Globus pallidus (tissue), 1 donor: ENCODE measurements at regions not wholly inside any gene's neighbourhood (a gene's known extent, or its start where the extent isn't known, plus 50 kb on each side); places are given as distances from the start of the nearest gene placed in this dataset.
A peak's percentile ranks its signal among the peaks of the same experiment; 100 is the strongest.
"Not testable (repeated sequence)": the region's sequence is repeated elsewhere in the genome, so short reads cannot be mapped to it uniquely, and the experiment has no call there.

Experiments used
- DNase-seq: peaks from one replicate; pipeline ENCODE4 v3.0.0-alpha.2; 2015; ENCODE audit warnings: low spot score

GRCh38 chr5:60517094-60517694 is 182.8 kb downstream of the DEPDC1B start:
- no peak for DNase-seq

GRCh38 chr5:60516688-60517087 is 183.3 kb downstream of the DEPDC1B start:
- no peak for DNase-seq

GRCh38 chr5:60514152-60514551 is 185.8 kb downstream of the DEPDC1B start:
- no peak for DNase-seq

- DNase-seq = no peak
Observed at GRCh38 chr5:60512117-60512516, 187.8 kb downstream of the DEPDC1B start.

DNA sequence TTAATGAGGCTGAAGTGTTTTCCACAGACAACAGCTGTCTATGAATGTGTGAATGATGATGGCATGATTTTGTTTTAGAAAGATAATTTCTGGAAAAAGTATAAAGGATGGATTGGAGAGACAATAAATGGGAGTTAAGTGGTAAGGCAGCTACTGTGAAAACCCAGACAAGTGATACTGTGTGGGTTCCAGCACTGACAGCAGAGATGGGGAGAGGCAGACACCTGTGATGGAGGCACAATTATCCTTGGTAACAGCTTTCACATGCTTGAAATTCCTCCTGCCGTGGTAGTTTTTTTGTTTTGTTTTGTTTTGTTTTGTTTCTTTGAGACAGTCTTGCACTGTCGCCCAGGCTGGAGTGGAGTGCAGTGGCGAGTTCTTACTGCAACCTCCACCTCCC is 189.3 kb downstream of the DEPDC1B start:
- no peak for DNase-seq

GRCh38 chr5:60510049-60510448 is 189.9 kb downstream of the DEPDC1B start:
- no peak for DNase-seq

- DNase-seq = no peak
Observed at GRCh38 chr5:60509519-60509918, 190.4 kb downstream of the DEPDC1B start.

GRCh38 chr5:60507687-60508086 is 192.3 kb downstream of the DEPDC1B start:
- no peak for DNase-seq

DNA sequence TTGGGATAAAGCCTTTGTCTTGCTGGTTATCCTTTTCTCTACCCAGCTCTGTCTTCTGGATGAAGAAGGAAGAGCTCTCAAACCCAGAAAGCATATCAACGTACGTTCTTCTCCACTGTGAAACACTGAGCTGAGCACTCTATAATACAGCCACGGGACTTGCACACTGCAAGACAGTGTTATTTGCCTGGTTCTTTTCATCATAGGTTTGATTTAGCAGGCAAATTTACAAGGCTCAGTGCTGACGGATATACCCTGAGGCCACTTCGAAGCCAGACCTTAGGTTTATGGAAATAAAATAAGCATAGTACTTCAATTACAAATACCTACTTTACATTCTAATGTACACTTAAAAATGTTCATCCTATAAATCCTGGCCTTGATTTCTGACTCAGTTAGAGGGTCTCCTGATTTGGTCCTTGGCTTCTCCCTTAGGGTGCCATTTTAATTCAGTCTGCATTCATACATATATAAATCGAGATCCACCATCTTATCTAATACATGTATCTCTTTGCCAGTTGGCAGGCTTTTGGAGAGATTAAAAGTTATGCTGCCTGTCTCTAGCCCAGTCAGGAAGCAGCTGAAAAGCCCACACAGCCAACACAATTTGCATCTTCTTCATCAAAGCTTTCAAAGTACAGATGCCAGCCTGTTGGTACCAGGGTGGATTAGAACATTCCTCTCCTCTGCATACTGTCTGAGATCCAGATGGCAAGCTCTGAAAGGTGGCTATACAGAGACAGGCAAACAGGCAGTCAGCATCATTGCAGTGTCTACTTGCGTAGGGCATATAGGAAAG is 194.4 kb downstream of the DEPDC1B start:
- DNase-seq = no peak

DNA sequence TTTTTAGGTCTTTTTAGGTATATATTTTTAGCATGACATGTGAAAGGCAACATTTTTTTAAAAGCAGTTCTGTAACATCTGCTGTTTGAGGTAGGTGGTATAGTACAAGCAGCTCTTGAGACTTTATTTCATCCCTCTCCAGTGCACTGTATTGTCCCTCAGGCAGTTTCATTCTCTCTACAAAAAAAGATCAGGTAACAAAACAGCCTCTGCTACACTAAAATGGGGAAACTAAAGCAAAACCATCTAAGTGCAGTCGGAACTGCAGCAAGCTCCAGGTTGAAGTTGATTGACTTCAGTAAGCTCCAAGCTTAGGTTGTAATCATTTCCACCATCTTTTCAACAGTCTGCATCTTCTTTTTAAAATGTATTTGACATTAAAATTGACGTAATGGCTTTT is 195.6 kb downstream of the DEPDC1B start:
- no peak for DNase-seq

- no peak for DNase-seq
Observed at GRCh38 chr5:60503771-60504170, 196.2 kb downstream of the DEPDC1B start.

DNA sequence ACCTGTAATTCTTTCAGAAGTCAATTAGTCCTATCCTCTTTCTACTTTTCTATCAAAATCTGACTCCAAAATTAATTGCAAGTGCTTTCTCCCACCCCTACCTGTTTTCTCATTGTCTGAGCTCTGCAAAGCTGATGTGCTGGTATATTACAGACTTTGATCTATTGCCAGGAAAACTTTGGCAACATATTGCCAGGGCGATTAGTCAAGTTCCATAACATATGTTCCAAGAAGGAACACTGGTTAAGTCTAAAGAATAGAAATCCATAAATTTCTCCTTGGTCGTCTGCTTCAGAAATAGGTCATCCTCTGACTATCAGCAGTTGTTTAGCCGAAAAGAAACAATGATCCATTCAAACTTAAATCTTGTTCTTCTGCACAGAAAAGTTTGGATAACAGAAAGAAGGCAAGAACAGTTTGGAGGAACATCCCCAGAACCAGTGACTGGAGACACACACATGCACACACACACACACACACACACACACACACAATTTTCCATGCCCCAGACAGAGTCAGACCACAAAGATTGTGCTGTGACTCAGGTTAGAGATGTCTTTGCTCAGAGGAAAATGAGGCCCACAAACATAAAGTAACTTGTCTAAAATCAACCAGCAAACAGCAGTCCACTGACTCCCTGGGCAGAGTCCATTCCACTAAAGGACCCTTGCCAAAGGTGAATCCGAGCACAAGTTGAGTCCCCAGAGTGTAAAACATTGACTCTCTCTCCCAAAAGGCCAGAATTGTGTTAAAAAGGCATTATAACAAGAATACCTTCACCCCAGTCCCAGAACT is 202.1 kb downstream of the DEPDC1B start:
- no peak for DNase-seq

- DNase-seq = peak; percentile 91
Observed at GRCh38 chr5:60495644-60496520, 204.1 kb downstream of the DEPDC1B start.

DNA sequence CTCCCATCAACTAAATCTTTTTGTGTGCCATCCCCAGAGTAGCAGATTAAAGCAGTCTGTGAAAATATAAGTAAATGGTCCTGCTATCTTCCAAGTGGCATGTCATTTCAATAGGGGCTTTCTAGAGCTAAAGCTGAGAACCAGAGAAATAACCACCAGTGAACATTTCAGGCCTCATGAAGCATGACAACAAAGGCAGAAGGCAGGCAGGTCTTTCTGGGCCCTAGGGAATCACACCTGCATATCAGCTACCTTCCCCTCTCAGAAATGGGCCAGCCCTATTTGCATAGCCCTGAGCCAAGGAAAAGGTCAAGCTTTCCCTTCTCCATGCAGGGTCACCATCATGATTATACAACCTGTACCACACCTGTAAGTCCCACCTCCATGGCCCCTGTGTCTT is 205.3 kb downstream of the DEPDC1B start:
- DNase-seq = no peak

DNA sequence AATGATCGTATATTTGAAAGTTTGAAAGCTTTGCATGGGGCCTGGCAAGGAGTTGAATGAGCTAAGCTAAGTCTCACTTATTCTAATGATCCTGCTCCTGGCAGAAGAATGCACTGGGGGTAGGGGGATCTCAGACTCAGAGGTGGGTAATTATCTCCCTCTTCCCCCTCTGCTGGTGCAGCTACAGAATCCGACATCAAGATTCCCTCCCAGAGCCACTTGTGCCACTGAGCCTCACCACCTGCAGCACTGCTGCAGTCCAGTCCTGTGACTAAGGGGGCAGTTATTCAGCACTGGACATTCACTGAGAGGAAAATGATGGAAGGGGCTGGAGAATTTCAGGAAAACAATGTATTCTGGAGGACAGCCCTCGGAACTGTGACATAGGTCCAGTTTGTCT is 205.8 kb downstream of the DEPDC1B start:
- DNase-seq = no peak

DNA sequence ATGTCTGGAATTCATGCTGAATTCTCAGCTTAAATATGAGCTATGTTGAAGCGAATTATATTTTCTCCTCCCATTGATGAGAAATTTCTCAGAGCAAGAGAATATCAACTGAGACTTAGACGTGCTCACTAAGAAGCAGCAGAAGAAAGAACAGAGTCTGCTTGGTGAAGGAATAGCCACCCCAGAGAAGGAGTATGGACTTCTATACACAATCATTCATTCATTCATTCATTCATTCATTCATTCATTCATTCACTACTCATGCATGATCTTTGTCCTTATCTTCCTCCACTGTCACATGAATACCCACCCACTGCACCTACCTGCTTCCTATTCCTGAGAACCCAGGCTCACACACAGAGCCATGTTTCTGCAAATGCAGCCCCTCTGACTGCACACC is 206.6 kb downstream of the DEPDC1B start:
- DNase-seq = no peak

DNA sequence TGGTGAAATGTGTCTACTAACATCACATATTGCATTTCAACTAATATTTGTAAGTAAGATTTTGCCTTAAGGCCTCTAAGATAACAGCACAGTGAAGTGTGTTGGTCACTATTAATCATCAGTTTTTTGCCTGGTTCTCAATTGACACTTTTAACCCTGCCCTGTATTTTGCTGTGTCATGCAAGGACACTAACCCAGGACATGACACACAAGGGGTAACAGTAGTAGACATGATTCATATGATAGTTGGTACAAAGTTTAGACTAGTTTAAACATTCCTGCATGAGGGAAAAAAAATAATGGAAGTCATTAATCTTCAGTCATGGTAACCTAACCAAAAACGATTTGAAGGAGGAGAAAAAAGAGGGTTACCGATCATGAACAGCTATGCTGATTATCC is 207.0 kb downstream of the DEPDC1B start:
- DNase-seq = no peak

- not testable (repeated sequence) for DNase-seq
Observed at GRCh38 chr5:60492358-60492757, 207.6 kb downstream of the DEPDC1B start.

- no peak for DNase-seq
Observed at GRCh38 chr5:60490597-60491166, 209.3 kb downstream of the DEPDC1B start.

DNA sequence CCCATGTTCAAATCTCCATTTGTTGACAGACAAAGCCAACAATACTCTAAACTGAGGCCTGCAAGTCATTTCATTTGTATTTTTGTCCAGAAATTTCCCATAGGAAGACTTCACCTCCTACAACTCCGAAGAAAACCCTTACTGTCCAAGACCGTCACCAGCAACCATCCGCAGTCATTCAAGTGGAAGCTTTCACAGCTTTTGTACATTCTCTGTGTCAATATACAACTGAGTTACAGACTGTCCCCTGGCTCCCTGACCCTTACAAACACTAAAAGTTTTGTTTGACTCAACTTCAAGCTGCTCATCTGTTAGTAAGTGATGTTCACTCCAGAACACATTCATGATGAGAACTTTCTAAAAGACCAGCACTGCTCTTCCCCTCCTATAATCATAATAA is 210.1 kb downstream of the DEPDC1B start:
- no peak for DNase-seq

DNA sequence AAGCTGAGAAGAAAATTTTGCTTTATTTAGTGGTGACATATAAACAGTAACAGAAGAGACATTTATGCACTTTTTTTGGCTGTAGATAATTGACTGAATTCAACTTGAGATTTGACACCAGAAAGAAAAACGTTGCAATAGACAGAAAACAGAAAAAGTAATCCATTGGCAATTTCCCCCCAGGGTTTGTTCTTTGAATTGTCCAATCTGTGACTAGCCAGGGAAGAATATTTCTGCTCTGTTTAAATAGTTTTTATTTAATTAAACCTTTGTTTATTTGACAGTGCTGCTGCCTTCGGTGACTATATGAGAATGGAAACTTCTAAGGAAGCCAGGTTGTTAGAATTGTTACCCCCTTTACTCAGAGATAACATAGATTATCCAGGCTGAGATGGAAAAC is 210.6 kb downstream of the DEPDC1B start:
- no peak for DNase-seq
